Osteocyte (in vitro differentiated cells): ENCODE measurements at regions not wholly inside any gene's neighbourhood (a gene's known extent, or its start where the extent isn't known, plus 50 kb on each side); places are given as distances from the start of the nearest gene placed in this dataset.

ENCODE experiments used
- DNase-seq: peaks from one replicate; pipeline ENCODE4 v3.0.0; 2021; ENCODE audit warnings: mixed read lengths; ENCODE audit not compliant: unreplicated experiment; ENCODE audit errors: extremely low spot score
- H3K27ac Mint-ChIP-seq: one replicate; pipeline ENCODE4 v1.8.0; 2021; ENCODE audit warnings: mild to moderate bottlenecking, mixed read lengths; ENCODE audit not compliant: unreplicated experiment
- H3K27me3 Mint-ChIP-seq: one replicate; pipeline ENCODE4 v1.8.0; 2021; ENCODE audit warnings: mixed read lengths; ENCODE audit not compliant: unreplicated experiment
- H3K36me3 Mint-ChIP-seq: one replicate; pipeline ENCODE4 v1.8.0; 2021; ENCODE audit warnings: mixed read lengths; ENCODE audit not compliant: unreplicated experiment
- H3K4me1 Mint-ChIP-seq: one replicate; pipeline ENCODE4 v1.8.0; 2021; ENCODE audit warnings: mixed read lengths; ENCODE audit not compliant: unreplicated experiment
- H3K4me3 Mint-ChIP-seq: one replicate; pipeline ENCODE4 v1.8.0; 2021; ENCODE audit warnings: mild to moderate bottlenecking, moderate library complexity, mixed read lengths; ENCODE audit not compliant: unreplicated experiment
- H3K9me3 Mint-ChIP-seq: one replicate; pipeline ENCODE4 v1.8.0; 2021; ENCODE audit warnings: mixed read lengths; ENCODE audit not compliant: unreplicated experiment
- TF ChIP-seq, protein P1 (sequence below): fragments of 200-600 bp; sonication (generic); IDR thresholded peaks from 2 replicates; pipeline ENCODE4 v1.5.0; 2021; ENCODE audit warnings: antibody characterized with exemption, mild to moderate bottlenecking, moderate library complexity

DNA sequence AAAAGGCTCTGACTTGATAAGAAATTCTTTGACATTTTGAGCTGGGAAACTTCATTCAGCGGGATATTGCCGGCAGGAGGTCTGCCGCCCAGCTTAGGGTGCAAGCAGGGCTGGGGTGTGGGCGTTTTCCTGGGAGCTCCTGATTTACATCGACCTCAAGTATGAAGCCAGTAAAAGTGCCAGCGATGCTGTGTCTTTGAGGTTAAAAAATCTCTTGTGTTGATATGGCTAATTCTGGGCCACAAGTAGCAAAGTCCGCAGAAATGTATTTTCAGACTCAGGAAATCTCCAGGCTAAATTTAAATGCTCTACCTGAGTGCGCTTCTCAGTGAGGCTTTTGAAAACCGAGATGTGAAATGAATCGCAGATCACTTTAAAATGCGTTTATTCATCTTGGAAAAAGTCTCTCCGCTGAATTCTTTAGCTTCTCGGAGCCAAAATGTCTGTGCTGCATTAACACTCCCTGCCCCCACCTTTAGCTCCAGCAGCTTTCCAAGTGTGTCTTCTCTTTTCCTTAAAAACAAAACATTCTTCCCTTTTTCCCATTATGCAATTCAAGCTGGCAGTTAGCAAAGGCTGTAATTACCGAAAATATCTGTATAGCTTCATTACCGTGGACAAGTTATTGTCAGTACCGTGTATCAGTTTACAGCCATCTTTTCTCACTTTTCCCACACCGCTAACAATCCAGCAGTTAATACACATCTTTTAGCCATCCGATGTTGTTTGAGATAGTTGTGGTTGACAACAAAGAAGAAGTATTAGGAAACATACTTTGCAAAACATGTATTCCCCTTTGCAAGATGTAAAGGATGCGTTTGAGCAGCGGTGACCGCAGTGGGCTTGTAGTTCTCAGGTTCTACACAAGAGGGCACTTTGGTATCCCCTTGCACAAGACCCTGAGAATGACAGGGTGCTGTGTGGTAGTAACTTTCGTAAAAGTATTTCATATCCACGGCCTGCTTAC lies 136.0 kb upstream of the STX18 start:
- TF ChIP-seq, protein P1, sequence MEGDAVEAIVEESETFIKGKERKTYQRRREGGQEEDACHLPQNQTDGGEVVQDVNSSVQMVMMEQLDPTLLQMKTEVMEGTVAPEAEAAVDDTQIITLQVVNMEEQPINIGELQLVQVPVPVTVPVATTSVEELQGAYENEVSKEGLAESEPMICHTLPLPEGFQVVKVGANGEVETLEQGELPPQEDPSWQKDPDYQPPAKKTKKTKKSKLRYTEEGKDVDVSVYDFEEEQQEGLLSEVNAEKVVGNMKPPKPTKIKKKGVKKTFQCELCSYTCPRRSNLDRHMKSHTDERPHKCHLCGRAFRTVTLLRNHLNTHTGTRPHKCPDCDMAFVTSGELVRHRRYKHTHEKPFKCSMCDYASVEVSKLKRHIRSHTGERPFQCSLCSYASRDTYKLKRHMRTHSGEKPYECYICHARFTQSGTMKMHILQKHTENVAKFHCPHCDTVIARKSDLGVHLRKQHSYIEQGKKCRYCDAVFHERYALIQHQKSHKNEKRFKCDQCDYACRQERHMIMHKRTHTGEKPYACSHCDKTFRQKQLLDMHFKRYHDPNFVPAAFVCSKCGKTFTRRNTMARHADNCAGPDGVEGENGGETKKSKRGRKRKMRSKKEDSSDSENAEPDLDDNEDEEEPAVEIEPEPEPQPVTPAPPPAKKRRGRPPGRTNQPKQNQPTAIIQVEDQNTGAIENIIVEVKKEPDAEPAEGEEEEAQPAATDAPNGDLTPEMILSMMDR, result peak; percentile 61
- H3K9me3 Mint-ChIP-seq, result no peaks in the 10 kb centered on the region
- H3K27ac Mint-ChIP-seq, result no peak overlapping the region
- H3K4me3 Mint-ChIP-seq, result no peak overlapping the region
- no peak for DNase-seq
- peaks cover 4% of the 10 kb centered on the region for H3K4me1 Mint-ChIP-seq
- peaks cover 28% of the 10 kb centered on the region for H3K27me3 Mint-ChIP-seq
- no peaks in the 10 kb centered on the region for H3K36me3 Mint-ChIP-seq

DNA sequence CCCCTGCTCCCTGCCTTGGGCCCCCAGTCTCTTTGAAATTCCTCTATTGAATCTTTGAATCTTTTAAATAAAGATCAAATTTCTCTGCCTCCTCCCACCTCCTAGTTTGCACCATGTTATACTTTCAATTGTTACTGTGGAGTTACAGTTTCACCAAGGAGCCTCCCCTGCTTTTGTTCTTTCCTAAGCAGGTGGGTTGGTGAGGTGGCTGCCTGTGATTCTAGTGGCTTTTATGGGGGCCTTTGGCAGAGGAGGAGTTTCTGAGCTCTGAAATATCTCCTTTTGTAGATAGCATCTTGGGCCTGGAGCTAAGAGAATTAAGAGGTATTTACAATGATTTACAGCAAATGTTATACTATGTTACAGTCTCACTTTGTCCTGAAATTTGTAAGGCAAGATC lies 133.8 kb upstream of the STX18 start:
- H3K4me3 Mint-ChIP-seq, result no peak overlapping the region
- H3K36me3 Mint-ChIP-seq, result no peaks in the 10 kb centered on the region
- H3K27ac Mint-ChIP-seq, result no peak overlapping the region
- DNase-seq, result no peak
- peaks cover 25% of the 10 kb centered on the region for H3K27me3 Mint-ChIP-seq
- peaks cover 4% of the 10 kb centered on the region for H3K4me1 Mint-ChIP-seq
- H3K9me3 Mint-ChIP-seq, result no peaks in the 10 kb centered on the region
- TF ChIP-seq, protein P1, result no peak

DNA sequence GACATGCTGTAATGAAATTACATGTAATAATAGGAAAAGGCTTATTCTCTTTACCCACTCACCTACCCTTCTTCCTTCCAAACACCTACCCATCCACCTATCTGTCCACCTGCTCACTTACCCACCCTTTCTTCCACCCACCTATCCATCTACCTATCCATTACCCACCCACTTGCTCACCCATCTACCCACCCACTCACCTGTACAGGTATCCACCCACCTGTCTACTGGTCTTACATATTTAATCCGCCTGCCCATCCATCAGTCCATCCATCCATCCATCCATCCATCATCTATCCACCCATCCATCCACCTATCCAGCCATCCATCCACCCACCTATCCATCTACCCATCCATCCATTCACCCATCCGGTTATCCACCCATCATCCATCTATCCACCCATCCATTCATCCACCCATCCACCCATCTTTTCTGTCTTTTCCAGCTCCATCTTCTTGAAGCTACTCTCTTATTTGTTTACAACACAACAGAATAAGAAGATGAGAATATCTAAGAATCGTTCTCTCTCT lies 133.3 kb upstream of the STX18 start:
- no peaks in the 10 kb centered on the region for H3K36me3 Mint-ChIP-seq
- no peaks in the 10 kb centered on the region for H3K9me3 Mint-ChIP-seq
- TF ChIP-seq, protein P1, result no peak
- DNase-seq, result no peak
- H3K4me3 Mint-ChIP-seq, result no peak overlapping the region
- H3K27me3 Mint-ChIP-seq, result peaks cover 25% of the 10 kb centered on the region
- H3K4me1 Mint-ChIP-seq, result peaks cover 4% of the 10 kb centered on the region
- no peak overlapping the region for H3K27ac Mint-ChIP-seq

DNA sequence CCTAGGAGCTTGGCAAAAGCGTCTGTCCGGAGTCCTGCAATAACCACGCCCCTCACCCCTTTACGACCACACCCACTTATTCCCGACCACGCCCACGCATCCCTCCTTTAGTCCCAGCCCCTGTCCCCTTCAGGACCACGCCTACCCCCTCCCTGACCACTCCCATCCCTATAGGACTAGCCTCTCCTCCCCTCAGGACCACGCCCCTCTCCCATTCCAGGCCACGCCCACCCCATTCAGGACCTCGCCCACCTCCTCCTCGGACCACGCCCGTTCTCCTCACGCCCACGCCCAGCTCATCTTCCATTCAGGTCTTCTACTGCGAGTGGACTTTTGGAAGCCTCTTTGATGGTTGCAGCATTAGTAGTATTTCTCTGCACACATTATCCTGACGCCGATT lies 131.2 kb upstream of the STX18 start:
- Mint-ChIP-seq H3K9me3 (no peaks in the 10 kb centered on the region), H3K27me3 (peaks cover 18% of the 10 kb centered on the region), H3K27ac (no peak overlapping the region), H3K36me3 (no peaks in the 10 kb centered on the region), H3K4me1 (peaks cover 3% of the 10 kb centered on the region), H3K4me3 (no peak overlapping the region)
- TF ChIP-seq, protein P1, result no peak
- DNase-seq, result no peak

DNA sequence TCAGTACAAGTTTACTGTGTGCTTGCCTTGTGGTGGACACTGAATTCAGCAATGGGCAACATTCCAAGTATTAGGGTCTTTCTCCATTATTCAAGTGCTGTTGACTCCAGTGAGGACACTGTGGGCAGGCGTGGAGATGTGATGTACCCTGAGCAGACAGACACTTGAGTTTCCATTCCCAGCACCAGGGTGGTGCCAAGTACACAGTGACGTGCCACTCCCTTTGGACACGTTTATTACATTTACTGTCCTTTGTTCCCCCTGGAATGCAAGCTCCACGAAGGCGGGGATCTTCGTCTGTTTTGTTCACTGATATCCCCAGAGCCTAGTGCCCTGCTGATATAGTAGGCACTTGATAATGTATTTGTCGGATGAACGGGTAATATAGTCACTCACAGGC lies 130.6 kb upstream of the STX18 start:
- peaks cover 12% of the 10 kb centered on the region for H3K27me3 Mint-ChIP-seq
- no peak overlapping the region for H3K27ac Mint-ChIP-seq

More for the DNA sequence above, 130.6 kb upstream of the STX18 start:
- H3K9me3 Mint-ChIP-seq, result no peaks in the 10 kb centered on the region
- no peaks in the 10 kb centered on the region for H3K36me3 Mint-ChIP-seq
- no peak overlapping the region for H3K4me3 Mint-ChIP-seq
- TF ChIP-seq, protein P1, result no peak
- peaks cover 1% of the 10 kb centered on the region for H3K4me1 Mint-ChIP-seq
- DNase-seq, result no peak
